RCC 7860 (cell line): ENCODE measurements at regions not wholly inside any gene's neighbourhood (a gene's known extent, or its start where the extent isn't known, plus 50 kb on each side); places are given as distances from the start of the nearest gene placed in this dataset.
"Not testable (repeated sequence)": the region's sequence is repeated elsewhere in the genome, so short reads cannot be mapped to it uniquely, and the experiment has no call there.

Experiments
- DNase-seq: peaks from one replicate; pipeline ENCODE4 v3.0.0-alpha.2; 2015; ENCODE audit warnings: low spot score
- FAIRE-seq: peaks from 2 replicates; lab custom pipeline; 2012; peaks lifted over from hg19 to GRCh38; lab: Jason Lieb, UNC

DNA sequence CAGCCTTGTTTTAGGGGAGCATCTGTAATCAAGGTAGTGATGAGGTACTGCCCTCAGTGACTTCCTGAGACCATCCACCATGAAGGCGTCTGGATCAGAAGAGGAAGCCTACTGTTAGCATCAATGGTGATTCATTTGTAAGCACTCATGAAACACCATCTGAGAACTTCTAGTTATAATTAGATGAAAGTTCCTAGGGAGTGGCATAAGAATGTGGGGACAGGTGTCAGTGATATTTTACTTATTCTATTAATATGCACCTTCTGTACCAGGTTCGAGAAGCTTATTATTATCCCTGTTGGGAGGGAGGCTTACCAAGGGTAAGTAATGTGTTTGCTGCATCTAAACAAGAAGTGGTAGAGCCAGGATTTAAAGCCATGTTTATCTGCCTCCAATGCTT is 295.8 kb upstream of the TBL1XR1 start:
- FAIRE-seq (no peak), DNase-seq (no peak)

DNA sequence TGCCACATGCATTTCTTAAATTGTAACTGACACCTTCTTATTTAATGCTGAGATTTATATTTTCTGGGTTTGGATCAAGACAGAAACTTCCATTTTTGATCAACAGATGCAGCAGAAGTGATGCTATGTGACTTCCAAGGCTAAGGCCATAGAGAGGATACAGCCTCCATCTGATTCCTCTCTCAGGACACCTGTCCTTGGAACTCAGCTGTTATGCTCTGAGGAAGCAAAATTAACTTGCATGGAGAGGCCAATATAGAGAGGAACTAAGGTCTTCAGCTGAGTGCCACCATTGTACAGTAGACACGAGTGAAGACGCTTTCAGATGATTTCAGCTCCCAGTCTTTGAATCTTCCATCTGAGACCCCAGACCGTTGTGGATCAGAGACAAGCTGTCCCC is 296.9 kb upstream of the TBL1XR1 start:
- no peak for DNase-seq
- FAIRE-seq = no peak

DNA sequence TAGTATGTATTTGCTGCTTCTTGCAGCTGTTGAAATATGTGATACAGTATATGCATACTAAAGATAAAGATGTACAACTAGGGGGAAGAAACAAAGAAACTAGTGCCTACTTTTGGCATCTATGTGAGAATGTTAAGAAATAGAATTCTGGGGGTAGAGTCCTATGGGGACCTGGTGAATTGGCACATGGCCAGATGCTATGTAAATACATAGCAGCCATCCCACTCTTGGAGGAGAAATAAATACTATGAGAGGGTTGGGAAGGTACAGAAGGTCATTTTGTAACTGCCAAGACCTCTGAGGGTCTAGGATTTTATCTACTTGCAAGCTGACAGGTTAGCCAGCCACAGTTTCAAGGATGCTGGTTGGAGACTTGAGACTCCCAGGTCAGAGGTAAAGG is 298.3 kb upstream of the TBL1XR1 start:
- no peak for FAIRE-seq

DNA sequence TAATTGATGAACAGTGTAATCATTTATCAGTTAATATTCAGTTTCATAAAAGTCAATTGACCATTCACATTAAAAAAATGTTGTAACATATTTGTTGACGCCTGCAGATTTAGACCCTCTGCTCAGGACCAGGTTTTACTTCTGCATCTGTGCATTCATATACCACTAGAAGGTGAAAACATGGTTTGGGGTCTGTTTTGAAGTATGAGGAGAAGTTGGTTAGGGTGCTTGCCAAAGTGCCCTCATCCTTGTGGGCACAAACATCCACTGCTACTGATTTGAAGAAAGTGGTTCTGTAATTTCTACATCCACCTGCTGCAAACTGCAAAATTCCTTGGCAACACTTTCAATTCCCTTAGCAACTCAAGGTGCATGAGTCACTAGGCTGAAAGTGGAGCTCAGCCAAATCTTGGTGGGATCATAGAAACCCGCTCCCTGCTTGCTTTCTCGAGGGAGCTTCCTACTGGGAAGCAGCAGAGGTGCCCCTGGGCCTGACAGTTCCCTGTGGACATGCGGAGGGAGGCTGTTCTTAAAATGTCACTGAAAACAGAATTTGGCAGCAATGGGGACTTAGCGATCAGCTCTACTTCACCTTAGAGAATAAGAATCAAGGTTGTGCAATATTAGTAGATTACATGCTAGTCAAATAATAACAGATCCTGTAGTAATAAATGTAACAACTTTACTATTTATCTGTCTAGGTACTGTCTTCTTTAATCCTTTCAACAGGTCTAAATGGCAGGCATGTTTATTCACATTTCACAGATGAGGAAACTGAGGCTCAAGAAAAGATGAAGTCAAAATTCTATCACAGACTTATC is 301.0 kb upstream of the TBL1XR1 start:
- FAIRE-seq = peak; percentile 27
- peak; percentile 54 for DNase-seq

More for the DNA sequence above, 298.3 kb upstream of the TBL1XR1 start:
- DNase-seq = no peak

DNA sequence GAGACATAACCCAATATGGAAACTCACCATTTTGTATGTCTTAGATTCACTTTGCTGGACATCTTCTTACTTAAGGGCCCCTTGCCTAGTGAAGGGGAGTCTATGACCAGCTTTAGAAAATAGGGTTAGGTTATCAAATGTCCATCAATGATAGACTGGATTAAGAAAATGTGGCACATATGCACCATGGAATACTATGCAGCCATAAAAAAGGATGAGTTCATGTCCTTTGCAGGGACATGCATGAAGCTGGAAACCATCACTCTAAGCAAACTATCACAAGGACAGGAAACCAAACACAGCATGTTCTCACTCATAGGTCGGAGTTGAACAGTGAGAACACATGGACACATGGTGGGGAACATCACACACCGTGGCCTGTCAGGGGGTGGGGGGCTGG is 301.8 kb upstream of the TBL1XR1 start:
- FAIRE-seq, DNase-seq: not testable (repeated sequence)

DNA sequence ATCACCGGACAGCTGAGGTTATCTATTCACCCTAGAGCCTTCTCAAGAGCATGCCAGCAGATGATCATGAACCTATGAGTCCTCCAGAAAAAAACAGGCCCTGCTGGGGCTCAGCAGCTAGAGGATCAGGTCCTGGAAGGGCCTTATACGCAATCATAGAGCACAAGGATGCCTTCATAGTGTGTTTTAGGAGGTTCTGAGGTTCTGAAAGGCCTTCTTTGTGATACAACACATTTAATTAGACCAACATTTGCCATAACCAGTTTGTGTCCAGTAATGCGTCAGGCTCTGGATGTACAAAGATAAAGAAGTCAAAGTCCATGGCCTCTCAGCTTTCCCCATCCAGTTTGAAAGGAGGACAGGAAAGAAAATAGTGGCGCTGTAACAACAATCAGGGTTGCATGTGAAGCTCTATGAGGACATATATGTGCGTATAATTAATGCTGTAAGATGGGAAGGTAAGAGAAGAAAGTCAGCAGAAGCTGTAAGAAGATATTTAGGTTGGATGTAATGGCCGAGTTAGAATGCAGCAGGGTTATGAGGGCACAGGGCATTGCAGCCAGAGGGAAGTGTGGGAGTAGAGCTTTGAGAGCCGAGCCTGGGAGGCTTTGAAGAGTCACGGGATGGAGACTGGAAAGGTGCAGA is 302.6 kb upstream of the TBL1XR1 start:
- DNase-seq (no peak), FAIRE-seq (no peak)

DNA sequence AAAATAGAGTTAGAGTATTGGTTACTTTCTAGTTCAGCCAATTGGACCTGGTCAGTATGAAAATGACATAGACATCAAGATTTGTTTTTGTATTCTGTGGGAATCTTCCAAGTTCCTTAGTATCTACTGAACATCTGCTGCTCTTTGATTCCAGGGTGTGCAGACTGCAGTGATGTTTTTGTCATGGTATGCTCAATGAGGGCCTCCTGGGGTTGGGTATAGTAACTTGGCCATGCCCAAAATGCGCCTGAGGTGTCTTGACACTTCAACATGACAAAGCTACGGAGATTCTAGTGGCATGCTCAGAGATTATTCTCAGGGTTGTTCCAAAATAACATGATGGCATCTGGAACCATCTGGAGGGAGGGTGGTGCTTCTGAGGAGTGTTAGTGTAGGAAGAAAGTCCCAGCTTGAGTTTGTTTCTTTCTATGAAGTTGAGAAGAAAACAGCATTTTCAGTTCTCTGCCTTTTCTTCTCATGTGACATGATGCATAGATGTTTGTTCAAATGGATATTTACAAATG is 313.5 kb upstream of the TBL1XR1 start:
- no peak for DNase-seq
- FAIRE-seq = no peak

DNA sequence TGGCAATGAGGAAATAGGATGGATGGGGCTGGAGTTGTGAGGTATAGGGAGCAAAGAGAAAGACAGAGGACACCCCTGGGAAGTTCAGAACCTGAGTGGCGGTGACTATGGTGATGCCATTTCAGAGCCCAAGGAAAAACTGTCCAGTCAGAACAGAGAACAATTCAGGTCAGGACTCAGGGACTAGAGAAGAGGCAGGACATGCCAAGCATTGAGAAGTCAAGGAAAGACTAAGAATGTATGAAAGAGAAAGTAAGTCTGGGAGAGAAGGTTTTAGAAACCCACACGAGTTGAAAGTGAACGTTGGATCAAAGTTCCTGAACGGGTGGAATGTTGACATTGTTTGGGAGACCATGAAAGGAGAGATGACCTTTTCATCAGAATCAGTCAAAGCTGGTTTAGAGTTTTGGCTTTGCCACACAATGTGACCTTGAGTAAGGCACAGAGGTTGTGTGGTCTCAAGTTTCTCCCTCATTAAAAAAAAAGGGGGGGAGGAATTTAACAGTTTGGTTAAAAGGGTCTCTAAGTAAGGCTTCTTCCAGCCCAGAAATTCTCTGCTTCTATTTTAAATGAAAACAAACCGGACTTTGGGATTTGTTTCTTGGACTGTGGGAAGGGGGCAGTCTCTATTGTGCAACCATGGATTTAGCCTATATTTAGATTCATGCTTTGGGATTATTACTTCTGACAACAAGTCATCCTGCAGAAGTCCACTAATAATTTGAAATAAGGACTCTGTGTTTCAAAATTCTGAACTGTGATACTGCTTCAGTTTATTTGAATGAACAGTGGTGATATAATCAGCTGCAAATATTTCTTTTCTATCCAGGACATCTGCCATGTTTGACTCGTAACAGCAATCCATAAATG is 315.9 kb upstream of the TBL1XR1 start:
- no peak for FAIRE-seq

DNA sequence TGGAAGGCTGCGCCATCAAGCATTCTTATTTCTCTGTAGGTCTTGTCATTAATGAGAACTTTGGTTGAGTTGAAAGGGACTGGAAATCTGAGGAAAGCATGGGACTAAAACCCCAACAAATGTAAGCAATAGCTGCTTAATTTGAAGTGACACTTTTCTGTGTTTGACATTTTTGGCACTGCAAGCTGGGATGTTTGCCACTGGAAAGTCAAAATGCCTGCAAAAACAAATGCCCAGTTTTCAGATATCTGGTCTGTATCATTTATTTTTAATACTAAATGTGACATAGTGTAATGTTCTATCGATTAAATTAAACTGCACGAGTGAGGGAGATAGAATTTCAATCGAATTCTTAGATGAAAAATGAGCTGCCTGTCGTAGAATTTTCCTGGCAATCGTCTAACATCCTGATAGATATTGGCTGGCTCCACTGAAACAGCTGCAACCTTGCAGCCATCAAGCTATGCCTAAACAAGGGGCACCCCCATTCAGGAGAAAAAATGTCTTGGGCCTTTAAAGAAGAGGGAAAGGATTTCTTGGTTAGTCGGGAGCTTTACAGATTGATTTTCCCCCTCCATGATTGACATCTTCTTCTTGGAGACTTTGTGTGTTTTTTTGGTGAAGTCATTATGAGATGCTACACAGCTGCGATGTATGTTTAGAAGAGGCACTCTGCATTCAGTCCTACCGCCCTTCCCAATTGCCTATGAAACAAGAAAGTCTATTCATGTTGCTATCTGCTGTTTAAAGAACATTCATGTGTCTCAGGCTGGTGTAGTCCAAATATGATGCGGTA is 316.7 kb upstream of the TBL1XR1 start:
- DNase-seq = no peak

More for the DNA sequence above, 315.9 kb upstream of the TBL1XR1 start:
- no peak for DNase-seq

DNA sequence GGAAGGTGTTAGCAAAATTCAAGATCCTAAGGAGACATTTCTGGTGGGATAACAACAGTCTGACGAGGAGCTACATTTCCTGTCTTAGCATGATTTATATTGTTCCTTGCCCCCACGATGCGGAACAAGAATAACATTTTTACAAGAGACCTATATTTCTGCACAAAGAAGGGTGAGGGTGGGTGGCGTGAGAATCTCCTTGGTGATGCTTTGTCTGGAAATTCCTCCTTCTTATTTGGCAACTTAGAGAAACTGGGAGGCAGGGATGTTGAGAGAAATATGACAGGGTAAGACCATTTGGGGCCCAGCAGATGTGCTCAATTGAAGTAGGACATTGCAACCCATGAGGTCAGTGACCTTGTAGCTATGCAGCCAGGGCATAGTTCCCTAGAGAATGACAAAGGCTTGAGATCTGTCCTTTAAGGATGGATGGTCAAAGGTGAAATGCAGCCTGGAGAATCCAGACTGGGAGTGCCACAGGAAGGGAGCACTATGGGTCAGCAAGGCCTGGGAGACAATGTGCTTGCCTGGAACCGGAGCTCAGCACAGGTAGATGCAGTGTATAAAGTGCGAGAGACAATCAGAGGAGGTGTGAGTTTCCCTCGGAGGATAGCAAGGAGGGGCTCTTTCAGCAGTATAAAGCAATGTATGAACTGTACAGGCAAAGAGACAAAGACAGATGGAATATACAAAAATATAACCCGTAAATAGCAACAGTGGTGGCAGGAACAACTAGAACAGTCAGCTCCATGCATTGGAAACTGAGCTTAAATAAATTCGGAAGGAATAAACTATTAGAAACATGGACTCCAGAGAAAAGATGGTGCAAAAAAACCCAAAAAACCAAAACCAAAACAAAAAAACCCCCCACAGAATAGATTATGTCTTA is 317.6 kb upstream of the TBL1XR1 start:
- FAIRE-seq = no peak
- DNase-seq = no peak

More for the DNA sequence above, 316.7 kb upstream of the TBL1XR1 start:
- FAIRE-seq = no peak

DNA sequence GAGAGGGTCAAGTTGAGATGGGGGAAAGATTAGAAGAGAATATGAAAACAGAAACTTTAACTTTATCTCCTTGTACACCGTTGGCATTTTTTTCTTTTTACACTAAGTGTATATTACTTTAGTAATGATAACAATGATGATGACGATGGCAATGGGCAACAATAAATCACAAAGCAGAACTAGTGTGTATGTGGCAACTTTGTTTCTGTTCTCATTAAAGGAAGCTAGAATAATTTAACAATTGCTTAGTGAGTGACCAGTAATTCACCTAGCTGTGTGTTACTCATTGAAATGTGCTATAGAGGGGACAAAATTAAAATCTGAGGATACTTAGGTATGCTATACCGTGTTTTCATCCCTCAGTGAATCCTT is 318.5 kb upstream of the TBL1XR1 start:
- FAIRE-seq (no peak), DNase-seq (no peak)

DNA sequence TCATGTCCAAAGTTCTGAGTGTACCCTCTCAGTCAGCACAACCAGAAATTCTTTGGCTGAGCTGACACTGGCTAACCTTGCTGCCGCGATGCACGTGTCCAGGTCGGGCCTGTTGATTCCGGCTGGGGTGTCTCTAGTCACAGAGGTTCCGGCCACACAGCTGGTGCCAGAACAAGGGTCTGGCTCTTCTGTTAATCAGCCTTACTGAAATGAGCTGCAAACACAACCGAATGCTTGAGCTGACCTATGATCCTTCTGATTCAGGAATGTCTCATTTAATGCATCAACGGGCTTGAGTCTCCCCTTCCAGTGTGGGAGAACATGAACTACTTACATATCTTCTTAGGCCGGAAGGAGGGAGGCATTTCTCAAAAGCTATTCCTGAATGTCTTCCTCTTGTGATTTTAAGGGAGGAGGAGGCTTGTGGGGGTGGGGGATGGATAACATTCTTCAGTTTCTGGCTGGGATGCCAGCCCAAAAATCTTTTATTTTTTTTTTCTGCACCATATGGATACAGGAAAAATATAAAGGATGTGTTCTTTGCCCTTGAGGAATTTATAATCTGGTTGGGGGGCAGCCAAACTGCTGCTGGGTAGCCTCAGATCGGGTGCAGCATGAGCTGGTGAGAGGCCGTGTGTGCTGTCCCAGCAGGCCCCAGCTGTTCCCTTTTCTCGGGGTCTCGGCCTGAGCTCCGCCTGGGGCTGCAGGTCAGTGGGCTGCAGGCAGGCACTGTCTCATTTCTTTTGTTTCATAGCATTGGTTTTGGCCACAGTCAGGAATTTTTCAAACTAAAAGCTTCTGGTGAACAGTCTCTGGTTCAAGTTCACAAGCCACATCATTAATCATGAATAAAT is 319.1 kb upstream of the TBL1XR1 start:
- DNase-seq = peak; percentile 97
- FAIRE-seq = peak; percentile 93

DNA sequence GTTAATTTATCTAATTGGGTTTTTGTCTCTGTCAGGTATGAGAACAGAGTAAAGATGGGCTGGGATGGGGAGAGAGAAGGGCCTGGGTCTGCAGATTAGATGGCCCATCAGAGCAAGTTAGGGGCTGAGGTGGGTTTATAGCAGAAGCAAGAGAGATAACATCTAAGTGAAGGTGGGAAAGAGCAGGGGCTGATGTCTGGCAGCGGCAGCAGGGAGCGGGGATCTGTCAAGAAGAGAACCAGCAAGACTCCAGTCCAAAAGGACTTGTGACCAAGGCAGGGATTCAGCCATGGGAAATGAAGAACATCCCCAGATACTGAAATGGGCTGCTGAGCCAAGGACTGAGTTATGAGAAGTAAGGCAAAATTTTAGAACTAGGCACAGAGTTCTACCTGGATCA is 320.6 kb upstream of the TBL1XR1 start:
- DNase-seq (no peak), FAIRE-seq (no peak)

DNA sequence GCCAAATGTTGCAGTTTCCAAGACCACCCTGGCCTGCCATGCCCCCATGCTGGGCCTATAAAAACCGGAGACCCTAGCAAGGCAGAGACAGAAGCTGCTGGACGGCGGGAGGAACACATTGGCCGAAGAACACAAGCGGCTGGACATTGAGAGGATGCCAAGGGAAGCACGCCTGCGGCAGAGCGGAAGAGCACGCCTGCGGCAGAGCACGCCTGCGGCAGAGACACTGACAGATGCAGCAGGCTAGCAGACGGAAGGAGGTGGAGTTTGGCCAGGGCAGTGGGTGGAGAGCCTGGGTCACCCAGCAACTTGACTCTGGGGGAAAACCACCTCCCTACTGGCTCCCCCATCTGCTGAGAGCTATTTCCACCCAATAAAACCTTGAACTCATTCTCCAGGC is 322.3 kb upstream of the TBL1XR1 start:
- FAIRE-seq = no peak
- DNase-seq = no peak

DNA sequence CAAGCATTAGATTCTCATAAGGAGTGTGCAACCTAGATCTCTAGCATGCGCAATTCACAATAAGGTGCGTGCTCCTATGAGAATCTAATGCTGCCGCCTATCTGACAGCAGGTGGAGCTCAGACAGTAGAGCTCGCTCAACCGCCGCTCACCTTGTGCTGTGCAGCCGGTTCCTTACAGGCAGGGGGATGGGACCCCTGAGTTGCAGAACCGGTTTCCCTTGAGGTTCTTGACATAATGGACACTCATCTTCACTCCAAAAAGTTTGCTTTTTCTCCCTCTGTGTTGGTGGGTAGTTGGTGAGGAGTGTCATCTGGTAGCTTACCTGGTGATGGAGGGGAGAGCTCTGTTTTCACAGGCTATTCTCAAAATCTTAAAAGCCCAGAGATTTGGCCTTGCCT is 324.0 kb upstream of the TBL1XR1 start:
- DNase-seq = no peak
- no peak for FAIRE-seq

DNA sequence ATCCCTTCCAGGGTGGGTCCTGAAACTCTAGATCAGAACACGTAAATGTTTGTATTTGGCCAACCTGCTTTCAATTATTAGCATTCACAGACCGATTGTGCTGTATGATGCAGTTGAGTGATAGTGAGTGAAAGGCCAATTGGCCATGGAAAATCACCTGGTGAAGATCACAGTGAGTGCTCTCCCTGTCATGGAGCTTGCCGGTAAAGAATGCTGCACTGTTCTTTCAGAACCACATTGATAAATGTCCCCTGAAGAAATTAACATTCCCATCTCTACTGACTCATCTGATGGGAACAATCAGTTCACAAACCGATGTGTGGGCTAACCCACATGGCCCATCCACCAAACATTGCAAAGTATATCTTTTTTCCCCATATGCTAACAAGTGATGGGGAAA is 324.8 kb upstream of the TBL1XR1 start:
- no peak for FAIRE-seq
- no peak for DNase-seq

DNA sequence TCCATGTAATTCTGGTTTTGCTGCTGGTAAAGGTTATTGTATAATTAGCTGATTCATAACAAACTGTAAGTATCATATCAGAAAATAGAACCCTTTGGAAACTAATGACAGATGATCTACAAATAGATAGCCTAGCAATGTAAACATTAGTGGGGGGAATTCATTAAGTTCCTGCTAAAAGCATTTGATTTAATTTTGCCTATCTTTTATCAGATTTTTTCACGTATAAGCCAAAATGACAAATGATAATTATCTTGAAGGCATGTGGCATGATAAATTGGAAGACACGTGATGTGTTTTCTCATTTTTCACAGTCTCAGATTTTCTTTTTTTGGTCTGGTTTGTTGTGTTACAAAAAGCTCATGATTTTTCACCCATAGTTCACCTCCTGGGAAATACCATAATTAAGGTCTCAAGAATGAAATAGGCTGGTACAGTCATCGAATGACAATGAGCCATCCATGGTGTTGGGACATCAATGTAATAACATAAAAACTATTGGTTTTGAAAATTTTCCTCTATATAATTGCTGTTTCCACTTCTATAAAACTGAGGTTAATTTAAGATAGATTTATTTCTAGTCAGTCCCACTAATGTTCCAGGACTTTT is 325.9 kb upstream of the TBL1XR1 start:
- DNase-seq = no peak
- FAIRE-seq = no peak

DNA sequence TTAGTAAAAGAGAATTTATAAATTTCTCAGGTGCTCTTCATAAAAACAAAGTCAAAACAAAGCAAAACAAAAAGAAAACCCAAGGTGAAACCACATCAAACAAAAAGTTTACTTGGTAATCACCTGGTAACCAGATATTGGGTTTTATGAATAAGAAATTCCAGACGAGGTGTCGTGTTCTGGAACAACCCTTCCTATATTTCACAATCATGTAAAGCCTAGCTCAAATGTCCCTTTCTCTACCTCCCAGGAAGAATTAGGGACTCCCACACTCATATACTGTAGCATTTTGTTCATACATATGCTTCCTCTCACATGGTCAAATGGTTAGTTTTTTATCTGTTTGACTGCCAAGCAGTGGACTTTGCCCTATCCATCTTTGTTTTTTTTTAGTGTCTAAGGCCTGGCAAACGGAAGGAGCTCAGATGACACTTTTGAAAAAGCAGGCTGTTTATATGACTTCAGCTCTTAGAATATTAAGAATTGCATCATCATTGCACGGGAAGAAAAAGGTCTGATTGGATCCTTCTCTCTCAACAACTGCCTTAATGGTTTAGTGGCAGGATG is 326.7 kb upstream of the TBL1XR1 start:
- no peak for FAIRE-seq
- peak; percentile 41 for DNase-seq
